Heart right ventricle (tissue), 16 donors: ENCODE measurements at regions not wholly inside any gene's neighbourhood (a gene's known extent, or its start where the extent isn't known, plus 50 kb on each side); places are given as distances from the start of the nearest gene placed in this dataset.

Source experiments
- ATAC-seq, 8 donors: fragments of 200-7000 bp; cut with Tn5 transposase; one replicate each; pipeline ENCODE4 v1.9.1; 2020; ENCODE audit warnings: mild to moderate bottlenecking in 8 of 8, moderate library complexity in 8 of 8, moderate number of reproducible peaks in 1 of 8
- DNase-seq, 2 donors: peaks; one replicate each; pipeline ENCODE4 v3.0.0-alpha.2; 2020
- H3K27ac ChIP-seq, 10 donors: fragments of 200-600 bp; sonication (generic) in 2 of 10; one replicate each; pipeline versions ENCODE4 v1.5.0 to v1.8.0; 2020 to 2022; ENCODE audit warnings: mild to moderate bottlenecking in 3 of 10
- H3K27me3 ChIP-seq, 7 donors: fragments of 200-600 bp; one replicate each; pipeline ENCODE4 v1.8.0; 2021 to 2022; ENCODE audit warnings: mild to moderate bottlenecking in 2 of 7
- H3K36me3 ChIP-seq, 9 donors: fragments of 200-600 bp; sonication (generic) in 1 of 9; one replicate each; pipeline versions ENCODE4 v1.5.0 to v1.8.0; 2020 to 2022; ENCODE audit warnings: mild to moderate bottlenecking in 2 of 9
- H3K4me1 ChIP-seq, 9 donors: fragments of 200-600 bp; sonication (generic) in 1 of 9; one replicate each; pipeline versions ENCODE4 v1.5.0 to v1.8.0; 2020 to 2022; ENCODE audit warnings: mild to moderate bottlenecking in 4 of 9
- H3K4me3 ChIP-seq, 10 donors: fragments of 200-600 bp; sonication (generic) in 2 of 10; one replicate each; pipeline versions ENCODE4 v1.5.0 to v1.8.0; 2020 to 2022; ENCODE audit warnings: mild to moderate bottlenecking in 7 of 10, moderate library complexity in 2 of 10
- H3K9me3 ChIP-seq, 11 donors: fragments of 200-600 bp in 10 of 11; sonication (generic) in 2 of 11; one replicate each; pipeline versions ENCODE4 v1.5.0 to v1.8.0; 2013 to 2022; ENCODE audit warnings: mild to moderate bottlenecking in 2 of 11, control low read depth in 1 of 11, moderate library complexity in 1 of 11
- WGBS, 2 donors: extraction: QIAGEN DNeasy Blood & Tissue Kit; methylation state at CpG; one replicate each; pipeline ENCODE4 v1.1.7; 2013; ENCODE audit warnings: inconsistent platforms in 1 of 2; 5-methylcytosine and 5-hydroxymethylcytosine counted together
- intact Hi-C, 10 donors: fragments of 100-400 bp; cut with DNase I; formaldehyde crosslinking; loops; one replicate each; pipeline versions ENCODE4 v1.11.1 to v1.14.2; 2022
- TF ChIP-seq, protein P1 (sequence below), 9 donors: fragments of 200-600 bp; sonication (generic) in 2 of 9; IDR thresholded peaks; one replicate each; pipeline versions ENCODE4 v1.5.0 to v1.8.0; 2021 to 2022; ENCODE audit warnings: antibody characterized with exemption in 9 of 9, mild to moderate bottlenecking in 5 of 9, moderate library complexity in 1 of 9
- donor health status: Arrhythmogenic right ventricular cardiomyopathy.
- donor health status: ischemic (EF 13 %, LVEDD 7.1; RV severe dilation, severe dysfunction).
- donor health status: healthy with polysubstance abuse.
- donor health status: DM: no; HTN: yes; CAD: no.
- donor health status: DM: no; HTN: no; CAD: no.
- donor health status: ischemic (EF 25% LVEDD 6.9; RV normal size, moderate dysfunction).
- donor health status: ischemic (EF 25% LVEDD 5.7; RV mildly dilated, moderate dysfunction).
- donor health status: healthy.
- donor health status: DM: yes; HTN: yes; CAD: no.
- donor health status: Ischemic cardiomyopathy.
- donor health status: ischemic (EF 35%, LVEDD 5.7; RV mildly dilated, moderate dysfunction).
- donor health status: nonischemic (EF 11% LVEDD 7.7; RV severe dilation, severe dysfunction).
- donor health status: DM: yes; HTN: yes; CAD: no.
- donor health status: PGD.
- donor health status: ischemic (EF 29% LVEDD 5.4; RV normal size, mild dysfunction).
- donor health status: nonischemic (EF 23%, LVEDD 6.1; RV moderate dilation, normal function).

DNA sequence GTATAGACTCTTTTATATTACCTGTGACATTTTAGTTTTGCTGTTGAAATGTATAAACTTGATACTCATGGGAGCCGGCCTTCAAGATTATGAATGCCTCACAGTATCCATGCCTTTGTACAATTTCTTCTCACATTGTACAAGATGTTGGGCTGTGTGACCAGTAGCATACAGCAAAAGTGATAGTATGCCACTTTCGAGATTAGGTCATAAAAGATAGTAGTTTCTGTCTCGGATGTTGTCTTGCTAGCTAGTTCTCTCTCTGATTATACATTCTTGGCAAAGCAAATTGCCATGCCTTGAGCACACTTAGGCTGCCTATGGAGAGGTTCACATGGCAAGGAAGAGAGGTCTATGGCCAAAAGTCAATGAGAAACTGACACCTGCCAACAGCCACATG, 1309.8 kb upstream of the CDH8 start:
- Histone ChIP-seq H3K4me3 (no peak overlapping the region), H3K27me3 (no peaks in the 10 kb centered on the region), H3K9me3 (no peaks in the 10 kb centered on the region), H3K27ac (no peak overlapping the region), H3K4me1 (peaks cover 0 to 3% (median 0%) of the 10 kb centered on the region in 9 donors), H3K36me3 (no peaks in the 10 kb centered on the region)
- intact Hi-C loops: no loop called here
- DNase-seq (no peak), ATAC-seq (no peak)
- TF ChIP-seq, protein P1, sequence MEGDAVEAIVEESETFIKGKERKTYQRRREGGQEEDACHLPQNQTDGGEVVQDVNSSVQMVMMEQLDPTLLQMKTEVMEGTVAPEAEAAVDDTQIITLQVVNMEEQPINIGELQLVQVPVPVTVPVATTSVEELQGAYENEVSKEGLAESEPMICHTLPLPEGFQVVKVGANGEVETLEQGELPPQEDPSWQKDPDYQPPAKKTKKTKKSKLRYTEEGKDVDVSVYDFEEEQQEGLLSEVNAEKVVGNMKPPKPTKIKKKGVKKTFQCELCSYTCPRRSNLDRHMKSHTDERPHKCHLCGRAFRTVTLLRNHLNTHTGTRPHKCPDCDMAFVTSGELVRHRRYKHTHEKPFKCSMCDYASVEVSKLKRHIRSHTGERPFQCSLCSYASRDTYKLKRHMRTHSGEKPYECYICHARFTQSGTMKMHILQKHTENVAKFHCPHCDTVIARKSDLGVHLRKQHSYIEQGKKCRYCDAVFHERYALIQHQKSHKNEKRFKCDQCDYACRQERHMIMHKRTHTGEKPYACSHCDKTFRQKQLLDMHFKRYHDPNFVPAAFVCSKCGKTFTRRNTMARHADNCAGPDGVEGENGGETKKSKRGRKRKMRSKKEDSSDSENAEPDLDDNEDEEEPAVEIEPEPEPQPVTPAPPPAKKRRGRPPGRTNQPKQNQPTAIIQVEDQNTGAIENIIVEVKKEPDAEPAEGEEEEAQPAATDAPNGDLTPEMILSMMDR (IDR thresholded peaks at IDR 0.05): no peak
- 70 to 73% methylated on average over 3 of the region's 3 CpGs for WGBS, 2 donors

DNA sequence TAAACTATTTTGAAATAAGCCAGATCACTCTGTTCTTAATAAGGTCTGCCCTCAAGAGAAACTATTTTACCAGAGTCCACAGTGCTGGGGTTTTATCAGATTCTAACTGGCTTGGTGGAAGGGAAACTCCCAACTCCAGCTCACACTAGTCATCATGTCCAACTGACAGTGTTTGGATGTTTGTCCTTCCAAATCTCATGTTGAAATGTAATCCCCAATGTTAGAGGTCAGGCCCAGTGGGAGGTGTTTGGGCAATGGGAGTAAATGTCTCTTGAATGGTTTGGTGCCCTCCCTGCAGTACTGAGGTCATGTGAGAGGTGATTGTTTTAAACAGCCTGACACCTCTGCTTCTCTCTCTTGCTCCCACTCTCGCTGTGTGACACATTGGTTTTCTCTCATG, 1301.0 kb upstream of the CDH8 start:
- no peaks in the 10 kb centered on the region for H3K27me3 ChIP-seq
- peaks cover 0 to 15% (median 0%) of the 10 kb centered on the region in 11 donors for H3K9me3 ChIP-seq
- no peaks in the 10 kb centered on the region for H3K4me1 ChIP-seq
- 69 to 85% methylated on average over 1 of the region's 1 CpG for WGBS, 2 donors
- H3K27ac ChIP-seq: no peak overlapping the region
- intact Hi-C loops: no loop called here
- TF ChIP-seq, protein P1 (IDR thresholded peaks at IDR 0.05): no peak
- DNase-seq: no peak
- ATAC-seq: peak in 1 of 8 donors; percentile 56
- H3K36me3 ChIP-seq: peaks cover 0 to 5% (median 0%) of the 10 kb centered on the region in 9 donors
- H3K4me3 ChIP-seq: no peak overlapping the region

DNA sequence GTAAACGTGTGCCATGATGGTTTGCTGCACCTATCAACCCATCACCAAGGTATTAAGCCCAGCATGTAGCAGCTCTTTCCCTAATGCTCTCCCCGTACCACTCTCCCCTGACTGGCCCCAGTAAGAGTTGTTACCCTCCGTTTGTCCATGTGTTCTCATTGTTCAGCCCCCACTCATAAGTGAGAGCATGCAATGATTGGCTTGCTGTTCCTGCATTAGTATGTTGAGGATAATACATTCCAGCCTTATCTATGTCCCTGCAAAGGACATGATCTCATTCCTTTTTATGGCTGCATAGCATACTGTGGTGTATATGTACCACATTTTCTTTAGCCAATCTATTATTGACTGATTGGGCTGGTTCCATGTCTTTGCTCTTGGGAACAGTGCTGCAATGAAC, 1294.9 kb upstream of the CDH8 start:
- H3K4me3 ChIP-seq: no peak overlapping the region
- no peaks in the 10 kb centered on the region for H3K4me1 ChIP-seq
- DNase-seq (no peak), ATAC-seq (peak in 2 of 8 donors; percentile 35 to 65)
- no peaks in the 10 kb centered on the region for H3K9me3 ChIP-seq
- H3K27ac ChIP-seq: no peak overlapping the region
- 64 to 70% methylated on average over 3 of the region's 3 CpGs for WGBS, 2 donors
- H3K27me3 ChIP-seq: no peaks in the 10 kb centered on the region
- intact Hi-C loops: no loop called here
- TF ChIP-seq, protein P1 (IDR thresholded peaks at IDR 0.05): no peak
- peaks cover 0 to 5% (median 0%) of the 10 kb centered on the region in 9 donors for H3K36me3 ChIP-seq

DNA sequence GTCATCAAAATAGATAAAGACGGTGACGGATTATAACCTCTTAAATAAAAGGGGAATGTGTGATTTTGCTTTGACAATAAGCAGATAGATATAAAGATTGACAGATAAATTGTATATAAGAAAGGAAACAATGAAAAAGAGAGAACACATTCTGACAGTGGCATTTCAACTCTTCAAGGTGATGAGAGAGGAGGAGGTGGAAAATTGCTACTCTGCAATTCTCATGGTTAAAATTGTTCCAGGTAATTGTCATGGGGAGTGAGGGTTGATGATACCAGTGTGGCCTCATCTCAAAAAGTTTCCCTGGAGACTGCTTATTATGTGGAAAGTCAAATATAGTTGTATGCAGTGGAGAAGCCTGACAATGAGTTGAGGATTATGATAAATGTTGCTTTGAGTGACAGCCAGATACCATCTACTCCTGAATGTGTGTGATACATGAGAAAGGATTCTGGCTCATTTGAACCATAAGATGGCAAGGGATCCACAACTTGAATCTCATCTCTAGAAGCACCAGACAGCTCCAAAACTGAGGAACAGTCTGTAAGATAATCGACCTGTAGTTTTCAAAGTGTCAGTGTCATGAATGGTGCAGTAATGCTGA, 1290.6 kb upstream of the CDH8 start:
- Histone ChIP-seq H3K9me3 (no peaks in the 10 kb centered on the region), H3K4me1 (peaks cover 0 to 3% (median 0%) of the 10 kb centered on the region in 9 donors), H3K36me3 (no peaks in the 10 kb centered on the region), H3K27ac (no peak overlapping the region), H3K27me3 (no peaks in the 10 kb centered on the region), H3K4me3 (no peak overlapping the region)
- intact Hi-C loops: no loop called here
- WGBS, 2 donors: 80 to 83% methylated on average over 3 of the region's 3 CpGs
- TF ChIP-seq, protein P1 (IDR thresholded peaks at IDR 0.05): no peak
- no peak for DNase-seq
- no peak for ATAC-seq
